HG03060 (cell line): ENCODE measurements at regions not wholly inside any gene's neighbourhood (a gene's known extent, or its start where the extent isn't known, plus 50 kb on each side); places are given as distances from the start of the nearest gene placed in this dataset.

Source experiments
- ATAC-seq: cut with Tn5 transposase; IDR thresholded peaks from one replicate; pipeline ENCODE4 v1.9.1; 2021; ENCODE audit warnings: low read depth, moderate number of reproducible peaks; ENCODE audit not compliant: unreplicated experiment

GRCh38 chr17:77493238-77493820, 352.6 kb downstream of the SEC14L1 start:
- no peak for ATAC-seq

- ATAC-seq, result no peak
Observed at GRCh38 chr17:77493901-77494663, 353.3 kb downstream of the SEC14L1 start.

GRCh38 chr17:77494664-77495435, 354.1 kb downstream of the SEC14L1 start:
- no peak for ATAC-seq

GRCh38 chr17:77495575-77495974, 354.8 kb downstream of the SEC14L1 start:
- no peak for ATAC-seq

GRCh38 chr17:77496401-77496801, 355.6 kb downstream of the SEC14L1 start:
- no peak for ATAC-seq

GRCh38 chr17:77496831-77497577, 356.2 kb downstream of the SEC14L1 start:
- ATAC-seq, result no peak

- no peak for ATAC-seq
Observed at GRCh38 chr17:77497578-77497934, 356.8 kb downstream of the SEC14L1 start.

GRCh38 chr17:77498091-77498741, 357.4 kb downstream of the SEC14L1 start:
- ATAC-seq, result no peak

GRCh38 chr17:77498791-77499698, 358.3 kb downstream of the SEC14L1 start:
- no peak for ATAC-seq

- ATAC-seq, result no peak
Observed at GRCh38 chr17:77499699-77500435, 359.1 kb downstream of the SEC14L1 start.

GRCh38 chr17:77501101-77501566, 360.4 kb downstream of the SEC14L1 start:
- no peak for ATAC-seq

- no peak for ATAC-seq
Observed at GRCh38 chr17:77501751-77502625, 361.2 kb downstream of the SEC14L1 start.

GRCh38 chr17:77502626-77503292, 362.0 kb downstream of the SEC14L1 start:
- ATAC-seq, result no peak

GRCh38 chr17:77503293-77503655, 362.5 kb downstream of the SEC14L1 start:
- ATAC-seq, result no peak

- ATAC-seq, result no peak
Observed at GRCh38 chr17:77503916-77504651, 363.3 kb downstream of the SEC14L1 start.

- ATAC-seq, result no peak
Observed at GRCh38 chr17:77504652-77505155, 363.9 kb downstream of the SEC14L1 start.
